NOMO-1 (cell line): ENCODE measurements at regions not wholly inside any gene's neighbourhood (a gene's known extent, or its start where the extent isn't known, plus 50 kb on each side); places are given as distances from the start of the nearest gene placed in this dataset.
"Not testable (repeated sequence)": the region's sequence is repeated elsewhere in the genome, so short reads cannot be mapped to it uniquely, and the experiment has no call there.

Source experiments
- DNase-seq, 2 experiments: peaks; one replicate each; lab custom pipeline; 2025; ENCODE audit not compliant: unreplicated experiment in 2 of 2; lab: John Stamatoyannopoulos, UW

DNA sequence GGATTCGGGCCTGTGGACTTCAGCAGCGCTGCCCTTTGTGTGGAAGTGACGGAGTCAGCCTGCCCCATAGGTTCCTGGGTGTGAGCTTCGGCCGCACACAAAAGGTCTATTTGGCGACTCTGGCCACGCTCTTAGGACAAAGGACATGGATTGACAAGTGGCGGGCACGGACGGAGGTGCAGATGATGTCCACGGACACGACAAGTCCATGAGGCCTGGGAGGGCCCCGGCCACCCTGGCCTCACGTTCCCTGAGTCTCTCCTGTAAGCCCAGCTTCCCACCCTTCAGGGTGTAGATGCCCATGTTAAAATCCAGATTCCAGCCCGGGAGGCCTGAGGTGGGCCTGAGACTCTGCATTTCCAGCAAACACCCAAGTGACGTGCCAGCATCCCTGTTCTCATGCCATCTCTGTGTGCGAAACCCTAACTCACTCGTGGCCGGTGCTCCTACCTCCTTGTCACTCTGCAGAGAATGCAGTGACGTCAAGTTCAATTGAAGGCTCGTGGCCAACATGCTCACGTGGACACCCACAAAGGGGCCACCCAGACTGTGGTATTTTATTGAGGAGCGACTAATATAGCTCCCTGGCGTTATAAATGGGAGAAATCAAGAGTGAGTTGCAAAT is 111.7 kb downstream of the RTP5 start:
- DNase-seq = no peak

DNA sequence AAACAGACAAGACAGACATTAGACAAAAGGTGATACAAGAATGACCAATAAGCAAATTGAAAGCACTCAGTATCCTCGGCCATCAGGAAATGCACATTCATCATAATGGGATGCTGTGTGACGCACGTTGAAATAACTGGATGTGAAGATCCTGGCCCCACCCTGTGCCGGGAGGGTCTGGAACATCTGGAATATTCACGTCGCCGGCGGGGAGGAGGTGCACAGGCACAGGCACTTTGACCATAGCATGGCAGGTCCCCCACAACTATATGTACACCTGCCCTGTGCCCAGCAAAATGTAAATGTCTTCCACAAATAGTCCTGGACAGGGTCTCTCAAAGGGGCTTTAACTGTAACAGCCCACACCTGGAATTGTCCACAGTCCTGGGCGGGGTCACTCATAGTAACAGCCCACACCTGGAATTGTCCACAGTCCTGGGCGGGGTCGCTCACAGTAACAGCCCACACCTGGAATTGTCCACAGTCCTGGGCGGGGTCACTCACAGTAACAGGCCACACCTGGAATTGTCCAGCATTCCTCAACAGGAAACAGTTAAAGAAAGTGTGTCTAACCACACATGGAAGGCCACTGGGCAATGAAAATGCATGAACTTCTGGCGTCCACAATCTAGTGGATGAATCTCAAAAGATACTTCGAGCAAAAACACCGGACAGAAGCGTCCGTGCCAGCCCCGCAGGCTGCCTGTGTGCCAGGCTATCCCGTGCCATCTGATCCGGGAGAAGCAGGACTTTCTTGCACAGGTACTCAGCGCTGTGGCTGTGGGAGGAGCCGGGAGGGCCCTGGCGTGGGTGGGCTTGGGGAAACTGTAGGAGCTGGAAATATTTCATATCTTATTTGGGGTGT is 113.4 kb downstream of the RTP5 start:
- DNase-seq = no peak

DNA sequence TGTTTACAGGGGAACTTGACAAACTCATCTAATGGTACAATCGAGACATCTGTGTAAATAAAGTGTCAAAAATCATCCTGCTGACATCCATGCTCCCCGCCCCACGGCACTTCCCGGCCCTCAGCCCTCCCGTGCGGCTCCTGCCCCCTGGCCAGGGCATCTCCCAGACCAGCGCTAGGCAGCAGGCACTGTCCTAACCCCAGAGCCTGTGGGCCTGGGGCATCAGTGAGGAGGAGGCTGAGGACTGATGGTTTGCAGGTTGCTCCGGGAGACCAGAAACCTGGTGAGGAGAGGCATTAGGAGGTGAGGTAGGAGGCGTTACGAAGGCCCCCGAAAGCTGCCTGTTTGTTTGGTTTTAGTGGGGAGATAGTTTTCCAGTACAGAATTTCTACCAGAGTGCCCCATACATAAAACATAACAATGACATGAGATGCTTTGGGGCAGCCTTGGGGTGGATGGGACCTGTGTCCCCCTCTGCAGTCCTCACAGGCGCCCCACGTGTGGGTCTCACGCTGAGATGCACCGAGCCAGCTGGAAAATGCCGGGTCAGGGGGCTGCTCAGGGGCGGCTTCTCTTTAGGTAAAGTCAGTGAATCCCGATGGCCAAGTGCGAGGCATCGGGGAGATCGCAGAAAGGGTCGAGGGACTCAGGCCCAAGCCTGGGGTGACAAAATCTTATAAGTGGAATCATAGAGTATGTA is 114.2 kb downstream of the RTP5 start:
- no peak for DNase-seq

DNA sequence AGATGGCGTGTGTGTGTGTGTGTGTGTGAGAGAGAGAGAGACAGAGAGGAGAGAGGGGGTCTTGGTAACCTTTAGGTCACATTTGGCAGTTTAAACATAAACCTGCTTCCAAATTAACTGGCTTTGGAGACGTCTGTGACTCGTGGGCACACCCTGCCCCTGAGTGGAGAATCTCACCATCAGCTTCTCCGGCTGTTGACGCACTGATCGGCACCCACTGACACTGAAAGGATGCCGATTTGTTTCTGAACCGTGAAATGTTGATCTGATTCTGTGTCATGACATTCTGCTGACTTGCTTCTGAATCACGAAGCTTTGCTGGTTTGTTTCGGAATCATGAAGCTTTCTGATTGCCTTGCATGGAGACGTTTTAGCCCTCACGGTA is 114.7 kb downstream of the RTP5 start:
- DNase-seq = no peak

DNA sequence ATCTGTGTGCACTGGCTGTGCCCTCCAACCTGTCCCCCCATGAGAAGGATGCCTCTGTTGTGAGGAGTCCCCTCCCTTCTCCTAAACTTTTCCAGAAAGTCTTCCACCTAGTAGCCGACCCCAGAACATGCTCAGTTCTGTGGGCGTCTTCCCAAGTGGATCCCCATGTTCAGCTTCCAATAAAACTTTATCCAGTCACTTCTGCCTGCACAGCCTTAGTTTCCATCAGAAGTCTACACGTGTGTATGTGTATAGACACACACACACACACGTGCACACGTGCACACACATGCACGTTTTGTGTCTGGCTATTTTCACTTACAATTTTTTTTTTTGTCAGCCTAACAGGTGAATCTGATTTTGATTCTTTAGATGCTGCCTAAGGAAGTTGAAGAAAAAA is 115.1 kb downstream of the RTP5 start:
- DNase-seq = no peak

DNA sequence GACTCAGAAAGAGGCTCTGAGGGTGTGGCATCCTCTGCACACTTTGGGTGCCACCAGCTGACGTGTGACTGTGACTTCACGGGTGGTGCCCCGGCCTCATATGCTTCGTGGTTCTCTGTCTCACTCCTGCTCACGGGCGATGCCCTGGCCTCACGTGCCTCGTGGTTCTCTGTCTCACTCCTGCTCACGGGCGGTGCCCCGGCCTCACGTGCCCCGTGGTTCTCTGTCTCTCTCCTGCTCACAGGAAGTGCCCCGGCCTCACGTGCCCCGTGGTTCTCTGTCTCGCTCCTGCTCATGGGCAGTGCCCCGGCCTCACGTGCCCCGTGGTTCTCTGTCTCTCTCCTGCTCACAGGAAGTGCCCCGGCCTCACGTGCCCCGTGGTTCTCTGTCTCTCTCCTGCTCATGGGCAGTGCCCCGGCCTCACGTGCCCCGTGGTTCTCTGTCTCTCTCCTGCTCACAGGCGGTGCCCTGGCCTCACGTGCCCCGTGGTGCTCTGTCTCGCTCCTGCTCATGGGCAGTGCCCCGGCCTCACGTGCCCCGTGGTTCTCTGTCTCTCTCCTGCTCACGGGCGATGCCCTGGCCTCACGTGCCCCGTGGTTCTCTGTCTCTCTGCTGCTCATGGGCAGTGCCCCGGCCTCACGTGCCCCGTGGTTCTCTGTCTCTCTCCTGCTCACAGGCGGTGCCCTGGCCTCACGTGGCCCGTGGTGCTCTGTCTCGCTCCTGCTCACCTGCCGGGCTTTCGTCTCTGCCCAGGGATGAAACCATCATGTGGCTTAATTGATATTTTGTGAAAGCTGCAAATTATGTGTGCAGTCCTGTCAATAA is 115.8 kb downstream of the RTP5 start:
- not testable (repeated sequence) for DNase-seq

DNA sequence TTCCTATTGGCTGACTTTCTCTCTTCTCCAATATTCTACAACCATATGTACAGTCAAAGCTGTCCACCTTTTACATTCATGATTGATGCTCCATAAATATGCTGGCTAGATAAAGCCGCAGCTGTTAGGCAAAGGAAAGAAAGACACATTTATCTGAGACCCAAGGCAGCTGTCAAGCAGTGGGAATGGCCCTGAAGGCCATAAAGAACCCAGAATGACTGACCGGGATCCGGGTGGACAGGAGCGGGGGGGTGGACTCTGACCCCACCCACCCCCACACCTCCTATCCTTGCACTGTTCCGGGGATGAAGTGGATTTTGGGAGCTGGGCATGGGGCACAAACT is 116.4 kb downstream of the RTP5 start:
- no peak for DNase-seq

DNA sequence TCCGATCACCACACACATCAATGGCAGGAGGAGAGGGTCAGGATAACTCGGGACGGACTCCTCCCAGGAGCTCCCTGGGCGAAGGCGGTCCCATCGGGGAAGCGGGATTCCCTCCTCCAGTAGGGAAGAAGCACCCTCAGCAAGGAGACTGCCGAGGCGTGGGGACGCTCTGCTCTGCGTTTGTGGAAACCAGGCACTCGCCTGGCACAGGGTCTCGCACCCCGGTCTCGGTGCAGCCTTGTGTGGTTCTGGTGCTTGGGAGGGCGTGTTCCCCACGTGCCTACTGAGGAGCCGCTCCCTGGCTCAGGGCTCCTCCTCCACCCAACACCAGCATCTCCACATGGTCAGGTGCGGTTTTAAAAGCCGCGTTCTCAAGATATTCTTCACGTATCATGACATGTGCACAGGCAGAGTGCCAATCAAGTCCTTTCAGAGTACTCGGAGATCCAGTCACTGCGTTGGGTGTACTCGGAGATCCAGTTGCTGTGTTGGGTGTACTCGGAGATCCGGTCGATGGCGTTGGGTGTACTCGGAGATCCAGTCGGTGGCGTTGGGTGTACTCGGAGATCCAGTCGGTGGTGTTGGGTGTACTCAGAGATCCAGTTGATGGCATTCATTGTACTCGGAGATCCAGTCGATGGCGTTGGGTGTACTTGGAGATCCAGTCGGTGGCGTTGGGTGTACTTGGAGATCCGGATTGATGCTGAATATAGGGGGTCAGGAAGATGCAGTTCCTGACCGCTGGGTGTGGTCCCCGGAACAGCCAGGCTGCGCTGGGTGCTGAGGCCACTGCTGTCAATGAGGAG is 117.5 kb downstream of the RTP5 start:
- no peak for DNase-seq

DNA sequence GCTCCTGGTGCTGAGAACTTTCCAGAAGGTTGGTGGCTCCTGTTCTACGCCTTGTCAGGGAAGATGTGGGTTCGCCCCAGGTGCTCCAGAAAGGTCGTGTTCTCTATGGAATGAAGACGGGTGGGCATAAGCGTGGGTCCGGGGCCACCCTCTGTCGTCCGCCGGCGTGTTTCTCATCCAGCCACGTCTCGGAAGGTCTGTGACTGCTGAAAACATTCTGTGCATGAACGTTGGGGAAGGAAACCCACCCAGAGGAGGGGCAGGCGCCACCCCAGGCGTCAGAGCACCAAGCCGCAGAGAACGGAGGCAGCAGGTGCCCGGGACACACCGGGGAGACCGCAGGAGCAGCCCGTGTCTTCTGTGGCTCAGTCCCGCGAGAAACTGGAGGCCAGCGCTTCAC is 118.2 kb downstream of the RTP5 start:
- no peak for DNase-seq

DNA sequence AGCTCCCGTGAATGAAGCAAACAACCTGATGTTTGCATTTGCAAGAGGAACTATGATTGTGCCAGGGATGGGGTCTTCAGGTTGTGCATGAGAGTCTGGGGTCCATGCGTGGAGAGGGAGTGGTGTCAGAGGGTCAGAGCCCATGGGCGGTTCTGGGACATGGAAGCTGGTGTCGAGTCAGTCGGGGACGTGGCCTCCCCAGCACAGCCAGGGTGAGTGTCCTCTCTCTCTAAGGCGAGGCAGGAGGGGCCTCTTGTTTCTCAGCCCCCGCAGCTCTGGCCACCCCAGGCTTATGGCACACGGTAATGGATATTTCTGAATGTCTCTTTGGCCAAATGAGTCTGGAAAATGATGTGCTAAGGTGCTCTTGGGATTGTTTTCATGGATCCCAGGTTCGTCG is 118.6 kb downstream of the RTP5 start:
- DNase-seq = no peak

DNA sequence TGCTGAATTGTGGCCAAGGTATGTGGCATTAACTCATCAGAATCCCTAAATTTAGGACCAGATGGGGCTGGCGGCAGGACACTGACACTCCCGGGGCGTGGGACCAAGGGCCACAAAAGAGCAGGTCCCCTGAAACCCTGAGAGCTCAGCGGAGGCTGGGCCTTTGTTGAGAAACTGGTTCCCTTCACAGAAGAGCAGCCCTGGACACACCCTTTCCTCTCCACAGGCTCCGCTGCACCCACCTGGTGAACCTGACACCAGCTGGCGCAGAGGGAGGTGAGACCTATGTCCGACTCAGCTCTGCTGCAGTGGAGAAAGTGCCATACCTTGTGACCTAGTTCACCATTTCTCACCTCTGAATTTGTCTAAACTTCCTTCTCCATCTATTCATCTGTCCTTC is 119.5 kb downstream of the RTP5 start:
- DNase-seq = no peak

DNA sequence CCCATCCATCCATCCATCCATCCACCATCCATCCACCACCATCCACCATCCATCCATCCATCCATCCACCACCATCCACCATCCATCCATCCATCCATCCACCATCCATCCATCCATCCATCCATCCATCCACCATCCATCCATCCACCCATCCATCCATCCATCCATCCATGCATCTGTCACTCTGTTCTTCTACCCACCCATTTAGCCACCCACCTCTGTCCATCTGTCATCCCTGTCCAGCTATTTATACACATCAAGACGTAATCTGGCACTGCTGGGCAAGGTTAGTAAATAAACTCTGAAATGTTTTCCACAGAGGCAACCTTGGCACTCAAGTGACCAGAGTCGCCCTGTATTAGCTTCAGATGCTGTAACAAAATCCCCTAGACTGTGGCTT is 120.9 kb downstream of the RTP5 start:
- no peak for DNase-seq

DNA sequence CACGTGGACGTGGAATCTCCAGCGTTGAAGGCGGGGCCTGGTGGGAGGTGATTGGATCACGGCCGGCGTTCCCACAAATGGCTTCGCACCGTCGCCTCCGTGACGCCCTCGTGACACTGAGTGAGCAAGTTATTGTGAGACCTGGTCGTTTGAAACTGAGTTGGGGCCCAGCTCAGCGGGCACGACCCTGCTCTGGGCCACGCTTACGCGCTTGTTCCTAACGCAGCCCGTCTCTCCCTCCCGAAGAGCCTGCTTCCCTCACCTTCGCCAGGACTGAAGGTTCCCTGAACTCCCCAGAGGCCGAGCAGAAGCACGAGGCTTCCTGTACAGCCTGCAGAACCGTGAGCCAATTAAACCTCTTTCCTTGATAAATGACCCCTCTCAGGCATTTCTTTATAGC is 121.8 kb downstream of the RTP5 start:
- no peak for DNase-seq

DNA sequence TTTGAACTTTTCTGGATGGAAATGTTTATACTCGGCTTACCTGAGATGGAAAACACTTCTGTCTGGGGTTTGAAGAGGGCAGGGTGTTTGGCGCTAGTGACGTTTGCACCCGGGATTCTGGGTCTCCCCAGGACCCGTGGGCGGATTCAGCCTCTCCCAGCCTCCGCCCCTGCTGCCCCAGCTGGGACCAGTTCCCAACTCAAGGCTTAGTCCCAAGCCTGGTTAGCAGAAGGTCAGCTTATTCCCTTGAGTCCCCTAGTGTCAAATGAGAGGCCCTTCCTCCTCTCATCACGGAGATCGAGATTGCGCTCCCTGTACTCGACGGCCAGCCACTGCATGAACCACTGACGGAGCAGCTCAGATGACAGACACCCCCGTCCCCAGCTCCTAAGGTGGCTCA is 123.2 kb downstream of the RTP5 start:
- no peak for DNase-seq

DNA sequence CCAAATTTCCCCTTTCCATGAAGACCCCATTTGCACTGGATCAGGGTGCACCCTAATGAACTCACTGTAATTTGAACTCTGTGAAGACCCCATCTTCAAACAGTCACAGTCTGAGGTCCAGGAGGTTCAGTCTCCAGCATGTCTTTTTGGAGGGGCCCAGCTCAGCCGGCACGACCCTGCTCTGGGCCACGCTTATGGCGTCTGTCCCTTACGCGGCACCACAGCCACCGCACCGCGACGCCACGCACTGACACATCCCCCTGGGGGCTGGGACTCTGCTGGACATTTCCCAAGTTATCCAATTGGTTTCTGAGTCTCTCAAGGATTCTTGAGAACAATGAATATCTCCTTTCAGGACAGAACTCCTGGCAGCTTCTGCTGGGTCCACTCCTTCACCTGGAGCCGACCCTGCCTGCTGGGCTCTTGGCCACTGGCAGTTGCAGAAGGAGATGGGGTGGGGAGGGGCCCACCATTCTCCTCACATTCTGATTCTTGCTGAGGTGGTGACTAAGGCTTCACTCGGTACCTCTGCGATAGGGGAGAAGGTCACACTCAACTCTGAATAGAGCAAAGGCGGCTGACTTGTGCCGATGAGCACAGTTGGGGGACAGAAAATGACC is 124.0 kb downstream of the RTP5 start:
- no peak for DNase-seq

DNA sequence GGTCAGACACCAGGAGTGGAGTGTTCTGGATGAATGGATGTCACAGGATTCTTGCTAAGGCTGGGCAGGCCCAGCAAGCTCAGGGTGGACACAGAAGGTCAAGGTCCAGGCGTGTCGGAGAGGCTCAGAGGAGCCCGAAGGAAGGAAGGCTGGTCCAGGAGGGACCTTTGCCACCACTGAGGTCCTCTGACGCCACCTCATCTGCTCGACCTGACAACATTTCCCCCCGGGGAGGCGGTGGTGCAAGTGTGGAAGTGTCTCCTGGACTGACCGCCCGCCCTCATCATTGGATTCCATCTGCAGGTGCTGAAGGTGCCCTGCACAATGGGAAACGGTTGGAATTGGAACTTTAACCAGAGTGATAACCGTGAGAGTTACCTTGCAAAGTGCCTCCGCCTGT is 124.6 kb downstream of the RTP5 start:
- DNase-seq = no peak

DNA sequence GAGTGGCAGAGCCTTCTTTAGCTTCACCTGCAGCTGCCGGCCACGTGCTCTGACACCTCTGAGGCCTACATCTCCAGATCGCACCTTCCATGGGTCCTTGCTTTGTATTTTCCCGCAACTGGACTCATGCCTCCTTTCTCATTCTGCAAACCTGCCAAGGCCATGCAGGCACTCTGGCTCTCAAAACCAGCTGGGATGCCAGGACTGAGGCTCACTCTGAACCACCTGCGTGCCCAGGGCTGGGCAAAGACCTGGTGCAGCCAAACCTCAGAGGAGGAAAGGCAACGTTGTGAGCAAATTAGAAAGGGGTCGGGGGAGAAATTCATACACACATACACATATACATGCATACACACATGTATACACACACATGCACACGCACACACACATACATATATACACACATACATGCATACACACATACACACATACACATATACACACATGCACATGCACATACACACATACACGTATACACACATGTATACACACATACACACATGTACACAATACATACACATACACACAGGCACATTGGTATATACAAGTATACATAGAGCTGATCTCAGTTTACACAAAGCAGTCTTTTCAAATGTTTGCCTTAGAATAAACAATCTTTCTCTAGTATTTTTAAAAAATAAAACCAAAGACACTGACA is 125.2 kb downstream of the RTP5 start:
- no peak for DNase-seq

DNA sequence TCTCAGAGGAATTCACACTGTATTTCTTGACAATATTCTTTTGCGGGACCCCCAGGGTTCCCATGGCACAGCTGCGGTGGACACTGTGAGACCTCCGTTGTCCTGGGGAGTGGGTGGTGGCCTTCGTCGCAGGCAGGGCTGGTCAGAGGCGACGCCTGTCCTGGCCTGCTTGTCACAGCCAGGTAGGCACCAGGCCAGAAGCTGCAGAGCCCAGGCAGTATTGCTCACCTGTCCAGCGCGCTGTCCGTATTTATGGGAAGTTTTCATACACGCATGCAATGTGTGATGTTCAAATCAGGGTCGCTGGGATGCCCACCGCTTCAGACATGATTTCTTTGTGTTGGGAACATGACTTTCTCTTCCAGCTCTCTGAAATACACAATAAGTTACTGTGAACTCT is 126.6 kb downstream of the RTP5 start:
- DNase-seq = no peak

DNA sequence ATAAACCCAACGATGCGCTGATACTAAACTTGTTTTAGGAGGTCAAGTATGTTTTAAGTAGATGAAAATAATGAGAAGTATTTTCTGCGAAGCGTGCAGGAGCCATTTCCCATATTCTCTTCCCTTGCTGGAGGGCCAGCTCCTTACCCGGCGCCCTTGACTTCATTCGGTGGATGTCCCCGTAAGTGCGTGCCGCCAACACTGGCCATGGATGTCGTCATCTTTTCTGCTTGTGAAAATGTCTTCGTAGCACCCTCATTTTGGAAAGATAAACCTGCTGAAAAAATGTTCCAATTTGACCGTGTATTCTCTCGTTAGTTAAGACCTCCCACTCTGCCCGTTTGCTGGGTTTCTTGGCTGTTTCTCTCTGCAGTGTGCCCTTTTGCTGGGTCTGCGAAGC is 127.5 kb downstream of the RTP5 start:
- DNase-seq = no peak
